K562 (cell line): ENCODE measurements at regions not wholly inside any gene's neighbourhood (a gene's known extent, or its start where the extent isn't known, plus 50 kb on each side); places are given as distances from the start of the nearest gene placed in this dataset.

Experiments
- ATAC-seq: fragments of 200-7000 bp; cut with Tn5 transposase; 3 replicates; pipeline ENCODE4 v1.9.1; 2020; ENCODE audit warnings: moderate library complexity
- BruUV-seq: library from RNA; stranded (reverse); fragments of 400-500 nt; replicated peaks from 2 replicates; lab custom pipeline; 2021; lab: Mats Ljungman, UMichigan
- CTCF ChIA-PET: fragments of 300-600 bp; formaldehyde crosslinking; extraction: SDS; loops from one replicate; lab custom pipeline; 2021; ENCODE audit warnings: low intra/inter-chr PET ratio; lab: Yijun Ruan, JAX
- POLR2A ChIA-PET: fragments of 300-600, 350-650 bp; sonication (Branson Sonifier 250); formaldehyde crosslinking; extraction: SDS; loops from one replicate; lab custom pipeline; 2021; ENCODE audit warnings: antibody characterized with exemption, inconsistent platforms; lab: Yijun Ruan, JAX
- DNase-seq, 4 experiments: peaks; one replicate each; pipeline versions ENCODE4 v3.0.0 to v3.0.0-alpha.2; 2011 to 2018; ENCODE audit warnings: low spot score in 3 of 4, mixed read lengths in 3 of 4; ENCODE audit errors: extremely low read depth in 1 of 4
- FAIRE-seq: peaks from 2 replicates; lab custom pipeline; 2011; peaks lifted over from hg19 to GRCh38; lab: Jason Lieb, UNC
- H2AFZ ChIP-seq: 2 replicates; pipeline ENCODE4 v1.6.0; 2011; ENCODE audit warnings: low read depth, low read length, control low read depth, inconsistent platforms
- H3K27ac ChIP-seq: fragments of 200-600 bp; 3 replicates; pipeline ENCODE4 v1.8.0; 2011; ENCODE audit warnings: low read depth, mild to moderate bottlenecking, control low read depth, inconsistent platforms, low read length, moderate library complexity, mixed read lengths; ENCODE audit errors: extremely low read depth
- H3K27me3 ChIP-seq, 2 experiments: fragments of 300-600 bp in 1 of 2; 2 replicates in 1 of 2; 3 replicates in 1 of 2; pipeline versions ENCODE4 v1.6.0 to v1.8.0; 2011; ENCODE audit warnings: inconsistent platforms in 2 of 2, low read length in 2 of 2, mild to moderate bottlenecking in 1 of 2, mixed read lengths in 1 of 2, moderate library complexity in 1 of 2; ENCODE audit not compliant: control insufficient read depth in 2 of 2, insufficient read depth in 2 of 2
- H3K36me3 ChIP-seq: fragments of 300-600 bp; 3 replicates; pipeline ENCODE4 v1.8.0; 2011; ENCODE audit warnings: mild to moderate bottlenecking, low read length, inconsistent platforms; ENCODE audit not compliant: control insufficient read depth, insufficient read depth
- H3K4me1 ChIP-seq, 2 experiments: fragments of 200-600 bp in 1 of 2; replicated peaks in 1 of 2; 2 replicates in 1 of 2; 3 replicates in 1 of 2; pipeline versions ENCODE4 v1.5.1 to v1.8.0; 2011; ENCODE audit warnings: inconsistent platforms in 2 of 2, low read length in 2 of 2, mild to moderate bottlenecking in 1 of 2, mixed read lengths in 1 of 2, moderate library complexity in 1 of 2; ENCODE audit not compliant: control insufficient read depth in 2 of 2, insufficient read depth in 2 of 2
- H3K4me2 ChIP-seq: 2 replicates; pipeline ENCODE4 v1.6.1; 2011; ENCODE audit warnings: low read length, control low read depth, inconsistent platforms, mixed read lengths; ENCODE audit not compliant: insufficient read depth
- H3K4me3 ChIP-seq: fragments of 200-600 bp; sonication (generic), shearing (Covaris generic); 2 replicates; pipeline ENCODE4 v1.5.1; 2016; ENCODE audit warnings: control low read depth, inconsistent platforms
- H3K79me2 ChIP-seq: fragments of 200-600 bp; 3 replicates; pipeline ENCODE4 v1.8.0; 2011; ENCODE audit warnings: low read length, inconsistent platforms; ENCODE audit not compliant: control insufficient read depth, insufficient read depth
- H3K9ac ChIP-seq, 2 experiments: 2 replicates each; pipeline versions ENCODE4 v1.6.0 to v1.6.1; 2011; ENCODE audit warnings: low read depth in 2 of 2, low read length in 2 of 2, control low read depth in 1 of 2, inconsistent platforms in 1 of 2, mild to moderate bottlenecking in 1 of 2, mixed read lengths in 1 of 2; ENCODE audit not compliant: insufficient read depth in 1 of 2
- H3K9me1 ChIP-seq: one replicate; pipeline ENCODE4 v1.6.0; 2011; ENCODE audit warnings: inconsistent platforms, mild to moderate bottlenecking, low read length, moderate library complexity; ENCODE audit not compliant: control insufficient read depth, insufficient read depth
- H3K9me3 ChIP-seq: replicated peaks from 2 replicates; pipeline ENCODE4 v1.5.1; 2011; ENCODE audit warnings: low read depth, low read length, inconsistent platforms; ENCODE audit not compliant: control insufficient read depth, insufficient read depth
- H4K20me1 ChIP-seq: replicated peaks from 2 replicates; pipeline ENCODE4 v1.6.1; 2011; ENCODE audit warnings: low read length, inconsistent platforms, mixed read lengths; ENCODE audit not compliant: control insufficient read depth, insufficient read depth
- BACH1 ChIP-seq: fragments of 200-800 bp; sonication (Bioruptor generic); IDR thresholded peaks from 2 replicates; pipeline ENCODE4 v1.6.1; 2016; ENCODE audit warnings: missing genetic modification characterization, missing compliant biosample characterization
- BHLHE40 ChIP-seq: IDR thresholded peaks from 2 replicates; pipeline ENCODE4 v1.6.1; 2011; ENCODE audit warnings: low read length, improper control_type of control experiment
- HNRNPH1 ChIP-seq: fragments of 200-400 bp; formaldehyde crosslinking; optimal IDR thresholded peaks from 2 replicates; pipeline ENCODE3; 2017; ENCODE audit warnings: low read depth, mild to moderate bottlenecking, low read length, moderate library complexity
- HOMEZ ChIP-seq: fragments of 250-450 bp; sonication (Bioruptor Pico); IDR thresholded peaks from 2 replicates; pipeline ENCODE4 v1.4.0; 2020; ENCODE audit warnings: mild to moderate bottlenecking, moderate library complexity
- MAFG ChIP-seq: fragments of 450-650 bp; conservative IDR thresholded peaks from 2 replicates; pipeline ENCODE4 v1.6.1; 2016; ENCODE audit warnings: missing genetic modification characterization, missing compliant biosample characterization
- MEIS2 ChIP-seq: fragments of 450-650 bp; IDR thresholded peaks from 2 replicates; pipeline ENCODE4 v1.6.1; 2014; ENCODE audit warnings: mild to moderate bottlenecking; ENCODE audit not compliant: partially characterized antibody
- NFIC ChIP-seq: fragments of 450-650 bp; IDR thresholded peaks from 2 replicates; pipeline ENCODE4 v1.6.1; 2017; ENCODE audit warnings: mild to moderate bottlenecking, inconsistent platforms
- NFXL1 ChIP-seq: fragments of 450-650 bp; formaldehyde crosslinking; IDR thresholded peaks from 2 replicates; pipeline ENCODE4 v1.4.0; 2021; ENCODE audit warnings: mild to moderate bottlenecking
- RBM34 ChIP-seq: fragments of 200-400 bp; formaldehyde crosslinking; IDR thresholded peaks from 2 replicates; pipeline ENCODE4 v1.6.1; 2018; ENCODE audit warnings: low read length, borderline replicate concordance; ENCODE audit not compliant: insufficient read depth
- SIN3A ChIP-seq, 2 experiments: fragments of 150-350 bp in 1 of 2; IDR thresholded peaks; 2 replicates each; pipeline ENCODE4 v1.6.1; 2011 to 2016; ENCODE audit warnings: borderline replicate concordance in 2 of 2, low read depth in 2 of 2, low read length in 2 of 2, mild to moderate bottlenecking in 2 of 2, moderate library complexity in 2 of 2; ENCODE audit not compliant: control insufficient read depth in 1 of 2
- THAP7 ChIP-seq: fragments of 250-450 bp; sonication (Bioruptor Pico); IDR thresholded peaks from 2 replicates; pipeline ENCODE4 v1.5.0; 2021
- WHSC1 ChIP-seq: IDR thresholded peaks from one replicate; pipeline ENCODE4 v1.6.1; 2012; ENCODE audit warnings: low read length, control low read depth, inconsistent platforms
- ZBTB9 ChIP-seq: fragments of 450-650 bp; formaldehyde crosslinking; IDR thresholded peaks from 2 replicates; pipeline ENCODE4 v1.4.0; 2020; ENCODE audit warnings: mild to moderate bottlenecking, moderate library complexity
- ZNF436 ChIP-seq: fragments of 250-450, 450-650 bp; sonication (Bioruptor Pico); formaldehyde crosslinking; IDR thresholded peaks from 2 replicates; pipeline ENCODE4 v1.7.0; 2020; ENCODE audit warnings: mild to moderate bottlenecking
- ZNF764 ChIP-seq: fragments of 250-450 bp; sonication (Bioruptor Pico); IDR thresholded peaks from 2 replicates; pipeline ENCODE4 v1.4.0; 2020; ENCODE audit warnings: low read depth, mild to moderate bottlenecking, moderate library complexity
- WGBS: fragments of 100-300 bp; shearing (Covaris generic); methylation state at CpG from one replicate; pipeline ENCODE4 v1.1.6; 2016; ENCODE audit warnings: low coverage, mixed read lengths; ENCODE audit not compliant: insufficient coverage; ENCODE audit errors: missing lambda C conversion rate; 5-methylcytosine and 5-hydroxymethylcytosine counted together
- in situ Hi-C: fragments of 300-500 bp; cut with MboI; formaldehyde crosslinking; loops from 4 replicates; pipeline ENCODE4 v1.15.0; 2018; ENCODE audit warnings: inconsistent platforms, mixed read lengths
- intact Hi-C: fragments of 100-400 bp; cut with micrococcal nuclease; formaldehyde crosslinking; loops from 2 replicates; pipeline ENCODE4 v1.14.2; 2022

DNA sequence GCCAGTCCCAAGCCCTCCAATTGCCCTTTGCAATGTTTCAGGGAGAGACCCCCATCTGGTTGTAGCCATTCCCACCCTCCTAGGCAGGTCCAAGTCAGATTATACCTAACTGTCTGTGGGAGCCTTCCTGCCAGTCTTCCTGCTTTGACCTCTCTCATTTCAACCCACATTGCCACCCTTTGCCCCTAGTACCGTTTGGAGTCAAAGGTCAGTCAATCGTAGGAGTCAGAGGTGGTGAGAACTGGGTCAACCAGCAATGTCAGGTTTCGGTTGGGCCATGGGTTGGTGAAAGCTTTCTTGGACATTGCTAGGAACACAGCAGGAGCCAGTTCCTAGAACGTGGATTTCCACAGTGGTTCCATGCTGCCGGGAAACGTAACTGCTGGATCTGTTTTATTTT, 269.4 kb upstream of the GHITM start:
- intact Hi-C loops (loop anchor here (5.0 kb wide), 3 partner anchors 47 to 1058 kb away; no protein-coding TSS in a partner anchor), in situ Hi-C loops (no loop called here)
- no peaks in the 10 kb centered on the region for H3K27me3 ChIP-seq
- WGBS, result 2% methylated on average over 6 of the region's 6 CpGs
- no peak overlapping the region for H2AFZ ChIP-seq
- H3K9me1 ChIP-seq, result no peaks in the 10 kb centered on the region
- no peak overlapping the region for H3K9ac ChIP-seq
- H3K36me3 ChIP-seq, result no peaks in the 10 kb centered on the region
- ChIA-PET CTCF (no interaction called here), POLR2A (no interaction called here)
- H3K27ac ChIP-seq, result no peak overlapping the region
- H3K4me3 ChIP-seq, result no peak overlapping the region
- no peaks in the 10 kb centered on the region for H3K9me3 ChIP-seq
- H3K4me1 ChIP-seq, result no peaks in the 10 kb centered on the region
- TF ChIP-seq NFXL1 (CRISPR knock-in tag), result no peak
- TF ChIP-seq NFIC, result no peak
- no peak for TF ChIP-seq MAFG (tag)
- no peak for TF ChIP-seq WHSC1
- TF ChIP-seq SIN3A (IDR thresholded peaks at IDR 0.05; ENCODE audit: borderline replicate concordance in 2 of 2, control insufficient read depth in 1 of 2, low read depth in 2 of 2, low read length in 2 of 2), result no peak
- TF ChIP-seq THAP7 (CRISPR knock-in tag), result no peak
- TF ChIP-seq HOMEZ (CRISPR knock-in tag), result no peak
- no peak for TF ChIP-seq RBM34
- no peak for TF ChIP-seq ZNF436 (CRISPR knock-in tag)
- no peak for TF ChIP-seq BHLHE40
- no peak for TF ChIP-seq MEIS2
- TF ChIP-seq ZNF764 (CRISPR knock-in tag), result no peak
- no peak for TF ChIP-seq ZBTB9 (CRISPR knock-in tag)
- no peak for TF ChIP-seq HNRNPH1
- TF ChIP-seq BACH1, result no peak
- no TSS peak for BruUV-seq
- no peak for FAIRE-seq
- no peak for DNase-seq
- no peak for ATAC-seq
- no peaks in the 10 kb centered on the region for H3K79me2 ChIP-seq
- H4K20me1 ChIP-seq, result no peaks in the 10 kb centered on the region
- no peak overlapping the region for H3K4me2 ChIP-seq
